ENCODE measurements at regions not wholly inside any gene's neighbourhood (a gene's known extent, or its start where the extent isn't known, plus 50 kb on each side); places are given as distances from the start of the nearest gene placed in this dataset.

GRCh38 chr13:73556128-73556527 is 497.3 kb downstream of the KLF5 start:
- Histone ChIP-seq H3K27me3 (ENCODE audit: control insufficient read depth, insufficient read depth, low read length) (no peaks in the 10 kb centered on the region), H3K4me1 (ENCODE audit: control insufficient read depth, insufficient read depth, low read length) (no peaks in the 10 kb centered on the region), H3K9me3 (ENCODE audit: control insufficient read depth, insufficient read depth, low read depth, low read length) (no peaks in the 10 kb centered on the region), H3K4me3 (ENCODE audit: low read depth in 2 of 2, low read length in 2 of 2) (no peak overlapping the region), H3K36me3 (ENCODE audit: control insufficient read depth, insufficient read depth, low read length) (no peaks in the 10 kb centered on the region), H3K27ac (ENCODE audit: low read length) (no peak overlapping the region)
- in situ Hi-C loops (cut with HindIII; ENCODE audit: low pct_unique_long_range_greater_than_20kb, low sequenced_read_pairs): no loop called here
- ChIA-PET CTCF (no interaction called here), POLR2A (no interaction called here)
- no peak for ATAC-seq
- no peak for TF ChIP-seq TCF7L2 (IDR thresholded peaks at IDR 0.05; ENCODE audit: low read depth, low read length)
- no peak for TF ChIP-seq CTCF (IDR thresholded peaks at IDR 0.05)
- TF ChIP-seq REST (IDR thresholded peaks at IDR 0.05; ENCODE audit: insufficient read depth in 1 of 2, low read depth in 2 of 2, low read length in 1 of 2): no peak
- no peak for TF ChIP-seq POLR2AphosphoS5 (IDR thresholded peaks at IDR 0.05; ENCODE audit: low read depth, low read length)
- no peak for TF ChIP-seq SIN3A (IDR thresholded peaks at IDR 0.05; ENCODE audit: borderline replicate concordance, insufficient read depth, low read depth, low read length)
- BruUV-seq (replicated peaks): no TSS peak
- intact Hi-C loops (cut with micrococcal nuclease; ENCODE audit: unreplicated experiment): no loop called here
- DNase-seq (ENCODE audit: low read depth, low spot score): no peak

- Histone ChIP-seq H3K4me1 (ENCODE audit: control insufficient read depth, insufficient read depth, low read length) (no peaks in the 10 kb centered on the region), H3K36me3 (ENCODE audit: control insufficient read depth, insufficient read depth, low read length) (no peaks in the 10 kb centered on the region), H3K27ac (ENCODE audit: low read length) (no peak overlapping the region), H3K4me3 (ENCODE audit: low read depth in 2 of 2, low read length in 2 of 2) (no peak overlapping the region), H3K9me3 (ENCODE audit: control insufficient read depth, insufficient read depth, low read depth, low read length) (no peaks in the 10 kb centered on the region), H3K27me3 (ENCODE audit: control insufficient read depth, insufficient read depth, low read length) (no peaks in the 10 kb centered on the region)
- BruUV-seq (replicated peaks): no TSS peak
- DNase-seq (ENCODE audit: low read depth, low spot score) (no peak), ATAC-seq (no peak)
- no peak for TF ChIP-seq SIN3A (IDR thresholded peaks at IDR 0.05; ENCODE audit: borderline replicate concordance, insufficient read depth, low read depth, low read length)
- no peak for TF ChIP-seq REST (IDR thresholded peaks at IDR 0.05; ENCODE audit: insufficient read depth in 1 of 2, low read depth in 2 of 2, low read length in 1 of 2)
- TF ChIP-seq POLR2AphosphoS5 (IDR thresholded peaks at IDR 0.05; ENCODE audit: low read depth, low read length): no peak
- TF ChIP-seq CTCF (IDR thresholded peaks at IDR 0.05): no peak
- no peak for TF ChIP-seq TCF7L2 (IDR thresholded peaks at IDR 0.05; ENCODE audit: low read depth, low read length)
- intact Hi-C loops (cut with micrococcal nuclease; ENCODE audit: unreplicated experiment) (no loop called here), in situ Hi-C loops (cut with HindIII; ENCODE audit: low pct_unique_long_range_greater_than_20kb, low sequenced_read_pairs) (no loop called here)
- ChIA-PET POLR2A (no interaction called here), CTCF (no interaction called here)
Measured at GRCh38 chr13:73551736-73552135, 492.9 kb downstream of the KLF5 start.
